ENCODE measurements at regions not wholly inside any gene's neighbourhood (a gene's known extent, or its start where the extent isn't known, plus 50 kb on each side); places are given as distances from the start of the nearest gene placed in this dataset.

- no peaks in the 10 kb centered on the region for H3K79me2 ChIP-seq (ENCODE audit: control insufficient read depth, insufficient read depth, low read length)
- no peak overlapping the region for H2BK15ac ChIP-seq (replicated peaks; ENCODE audit: low read depth)
- H3K36me3 ChIP-seq (ENCODE audit: control insufficient read depth, insufficient read depth, low read length) = no peaks in the 10 kb centered on the region
- H3K23ac ChIP-seq (ENCODE audit: low read length) = no peak overlapping the region
- H4K8ac ChIP-seq (ENCODE audit: low read depth, low read length) = no peak overlapping the region
- no peak overlapping the region for H3K18ac ChIP-seq (ENCODE audit: low read length)
- H2BK5ac ChIP-seq (ENCODE audit: low read length) = no peak overlapping the region
- H3K4me3 ChIP-seq (ENCODE audit: low read length) = no peak overlapping the region
- no peak overlapping the region for H3K27ac ChIP-seq (ENCODE audit: low read depth, low read length)
- no peak for DNase-seq
- no peak overlapping the region for H2BK120ac ChIP-seq (ENCODE audit: low read depth, low read length)
- WGBS (ENCODE audit: extremely low coverage, insufficient coverage, low lambda C conversion rate) = no CpG with 5 or more reads among the region's 3 CpGs
- H2AK5ac ChIP-seq (ENCODE audit: low read length) = no peak overlapping the region
- H3K4me1 ChIP-seq (ENCODE audit: control insufficient read depth, low read depth, low read length) = no peaks in the 10 kb centered on the region
- H3K79me1 ChIP-seq (ENCODE audit: low read length) = no peaks in the 10 kb centered on the region
- no peak overlapping the region for H4K5ac ChIP-seq (ENCODE audit: low read length)
- H3K56ac ChIP-seq (ENCODE audit: low read length) = no peak overlapping the region
- no peaks in the 10 kb centered on the region for H3K27me3 ChIP-seq (ENCODE audit: insufficient read depth, low read length, poor library complexity)
- H3K4ac ChIP-seq (ENCODE audit: low read depth, low read length) = no peak overlapping the region
- no peak overlapping the region for H3K4me2 ChIP-seq (ENCODE audit: low read length)
- no peak overlapping the region for H3K9ac ChIP-seq (ENCODE audit: low read length)
Observed at GRCh38 chr4:131084997-131085396, 1989.0 kb downstream of the C4orf33 start.

- H3K79me2 ChIP-seq (ENCODE audit: control insufficient read depth, insufficient read depth, low read length) = no peaks in the 10 kb centered on the region
- H3K27me3 ChIP-seq (ENCODE audit: insufficient read depth, low read length, poor library complexity) = no peaks in the 10 kb centered on the region
- no peaks in the 10 kb centered on the region for H3K79me1 ChIP-seq (ENCODE audit: low read length)
- H3K56ac ChIP-seq (ENCODE audit: low read length) = no peak overlapping the region
- no peak overlapping the region for H3K4me2 ChIP-seq (ENCODE audit: low read length)
- H3K4me3 ChIP-seq (ENCODE audit: low read length) = no peak overlapping the region
- H3K4ac ChIP-seq (ENCODE audit: low read depth, low read length) = no peak overlapping the region
- H3K9ac ChIP-seq (ENCODE audit: low read length) = no peak overlapping the region
- no peak overlapping the region for H4K5ac ChIP-seq (ENCODE audit: low read length)
- no peak overlapping the region for H3K18ac ChIP-seq (ENCODE audit: low read length)
- H2BK15ac ChIP-seq (replicated peaks; ENCODE audit: low read depth) = no peak overlapping the region
- H3K4me1 ChIP-seq (ENCODE audit: control insufficient read depth, low read depth, low read length) = no peaks in the 10 kb centered on the region
- H2BK5ac ChIP-seq (ENCODE audit: low read length) = no peak overlapping the region
- H2AK5ac ChIP-seq (ENCODE audit: low read length) = no peak overlapping the region
- H3K36me3 ChIP-seq (ENCODE audit: control insufficient read depth, insufficient read depth, low read length) = no peaks in the 10 kb centered on the region
- H4K8ac ChIP-seq (ENCODE audit: low read depth, low read length) = no peak overlapping the region
- DNase-seq = peak; percentile 53
- no peak overlapping the region for H2BK120ac ChIP-seq (ENCODE audit: low read depth, low read length)
- H3K23ac ChIP-seq (ENCODE audit: low read length) = no peak overlapping the region
- no peak overlapping the region for H3K27ac ChIP-seq (ENCODE audit: low read depth, low read length)
Observed at GRCh38 chr4:131091896-131092295, 1995.9 kb downstream of the C4orf33 start.

- no peak overlapping the region for H3K18ac ChIP-seq (ENCODE audit: low read length)
- H3K79me2 ChIP-seq (ENCODE audit: control insufficient read depth, insufficient read depth, low read length) = no peaks in the 10 kb centered on the region
- H4K5ac ChIP-seq (ENCODE audit: low read length) = no peak overlapping the region
- no peak overlapping the region for H2BK120ac ChIP-seq (ENCODE audit: low read depth, low read length)
- H3K56ac ChIP-seq (ENCODE audit: low read length) = no peak overlapping the region
- no peak overlapping the region for H3K4me2 ChIP-seq (ENCODE audit: low read length)
- no peak overlapping the region for H2BK15ac ChIP-seq (replicated peaks; ENCODE audit: low read depth)
- DNase-seq = peak; percentile 43
- no peaks in the 10 kb centered on the region for H3K79me1 ChIP-seq (ENCODE audit: low read length)
- H3K27me3 ChIP-seq (ENCODE audit: insufficient read depth, low read length, poor library complexity) = no peaks in the 10 kb centered on the region
- no peak overlapping the region for H4K8ac ChIP-seq (ENCODE audit: low read depth, low read length)
- H3K23ac ChIP-seq (ENCODE audit: low read length) = no peak overlapping the region
- H3K4me1 ChIP-seq (ENCODE audit: control insufficient read depth, low read depth, low read length) = no peaks in the 10 kb centered on the region
- no peak overlapping the region for H3K9ac ChIP-seq (ENCODE audit: low read length)
- no peak overlapping the region for H3K4me3 ChIP-seq (ENCODE audit: low read length)
- no CpG with 5 or more reads among the region's 2 CpGs for WGBS (ENCODE audit: extremely low coverage, insufficient coverage, low lambda C conversion rate)
- no peak overlapping the region for H3K27ac ChIP-seq (ENCODE audit: low read depth, low read length)
- no peak overlapping the region for H3K4ac ChIP-seq (ENCODE audit: low read depth, low read length)
- H3K36me3 ChIP-seq (ENCODE audit: control insufficient read depth, insufficient read depth, low read length) = no peaks in the 10 kb centered on the region
- H2BK5ac ChIP-seq (ENCODE audit: low read length) = no peak overlapping the region
- no peak overlapping the region for H2AK5ac ChIP-seq (ENCODE audit: low read length)
Observed at GRCh38 chr4:131093303-131093702, 1997.4 kb downstream of the C4orf33 start.

GRCh38 chr4:131098976-131099375 lies 2003.0 kb downstream of the C4orf33 start:
- Histone ChIP-seq H3K4me2 (ENCODE audit: low read length) (no peak overlapping the region), H3K79me2 (ENCODE audit: control insufficient read depth, insufficient read depth, low read length) (no peaks in the 10 kb centered on the region), H3K23ac (ENCODE audit: low read length) (no peak overlapping the region), H3K18ac (ENCODE audit: low read length) (no peak overlapping the region), H3K27me3 (ENCODE audit: insufficient read depth, low read length, poor library complexity) (no peaks in the 10 kb centered on the region), H3K27ac (ENCODE audit: low read depth, low read length) (no peak overlapping the region), H2BK5ac (ENCODE audit: low read length) (no peak overlapping the region), H3K4ac (ENCODE audit: low read depth, low read length) (no peak overlapping the region), H3K79me1 (ENCODE audit: low read length) (no peaks in the 10 kb centered on the region), H3K56ac (ENCODE audit: low read length) (no peak overlapping the region), H3K36me3 (ENCODE audit: control insufficient read depth, insufficient read depth, low read length) (no peaks in the 10 kb centered on the region), H3K4me1 (ENCODE audit: control insufficient read depth, low read depth, low read length) (no peaks in the 10 kb centered on the region), H4K8ac (ENCODE audit: low read depth, low read length) (no peak overlapping the region), H2BK15ac (replicated peaks; ENCODE audit: low read depth) (no peak overlapping the region), H4K5ac (ENCODE audit: low read length) (no peak overlapping the region), H3K4me3 (ENCODE audit: low read length) (no peak overlapping the region), H3K9ac (ENCODE audit: low read length) (no peak overlapping the region), H2AK5ac (ENCODE audit: low read length) (no peak overlapping the region), H2BK120ac (ENCODE audit: low read depth, low read length) (no peak overlapping the region)
- no peak for DNase-seq
- no CpG with 5 or more reads among the region's 5 CpGs for WGBS (ENCODE audit: extremely low coverage, insufficient coverage, low lambda C conversion rate)

GRCh38 chr4:131113273-131113672 lies 2017.3 kb downstream of the C4orf33 start:
- no peak overlapping the region for H3K18ac ChIP-seq (ENCODE audit: low read length)
- no peak overlapping the region for H3K4me2 ChIP-seq (ENCODE audit: low read length)
- H3K9ac ChIP-seq (ENCODE audit: low read length) = no peak overlapping the region
- no peaks in the 10 kb centered on the region for H3K27me3 ChIP-seq (ENCODE audit: insufficient read depth, low read length, poor library complexity)
- H3K23ac ChIP-seq (ENCODE audit: low read length) = no peak overlapping the region
- H2BK5ac ChIP-seq (ENCODE audit: low read length) = no peak overlapping the region
- no peak overlapping the region for H4K8ac ChIP-seq (ENCODE audit: low read depth, low read length)
- H2BK15ac ChIP-seq (replicated peaks; ENCODE audit: low read depth) = no peak overlapping the region
- no peaks in the 10 kb centered on the region for H3K4me1 ChIP-seq (ENCODE audit: control insufficient read depth, low read depth, low read length)
- H4K5ac ChIP-seq (ENCODE audit: low read length) = no peak overlapping the region
- 100% methylated on average over 2 of the region's 3 CpGs for WGBS (ENCODE audit: extremely low coverage, insufficient coverage, low lambda C conversion rate)
- no peak overlapping the region for H3K4ac ChIP-seq (ENCODE audit: low read depth, low read length)
- no peaks in the 10 kb centered on the region for H3K79me1 ChIP-seq (ENCODE audit: low read length)
- no peak overlapping the region for H2AK5ac ChIP-seq (ENCODE audit: low read length)
- no peaks in the 10 kb centered on the region for H3K36me3 ChIP-seq (ENCODE audit: control insufficient read depth, insufficient read depth, low read length)
- no peak for DNase-seq
- no peak overlapping the region for H3K27ac ChIP-seq (ENCODE audit: low read depth, low read length)
- no peaks in the 10 kb centered on the region for H3K79me2 ChIP-seq (ENCODE audit: control insufficient read depth, insufficient read depth, low read length)
- H2BK120ac ChIP-seq (ENCODE audit: low read depth, low read length) = no peak overlapping the region
- H3K4me3 ChIP-seq (ENCODE audit: low read length) = no peak overlapping the region
- H3K56ac ChIP-seq (ENCODE audit: low read length) = no peak overlapping the region

GRCh38 chr4:131113704-131114103 lies 2017.8 kb downstream of the C4orf33 start:
- Histone ChIP-seq H3K23ac (ENCODE audit: low read length) (no peak overlapping the region), H3K4me2 (ENCODE audit: low read length) (no peak overlapping the region), H4K5ac (ENCODE audit: low read length) (no peak overlapping the region), H3K4me3 (ENCODE audit: low read length) (no peak overlapping the region), H4K8ac (ENCODE audit: low read depth, low read length) (no peak overlapping the region), H3K9ac (ENCODE audit: low read length) (no peak overlapping the region), H3K18ac (ENCODE audit: low read length) (no peak overlapping the region), H3K27me3 (ENCODE audit: insufficient read depth, low read length, poor library complexity) (no peaks in the 10 kb centered on the region), H3K79me1 (ENCODE audit: low read length) (no peaks in the 10 kb centered on the region), H3K4me1 (ENCODE audit: control insufficient read depth, low read depth, low read length) (no peaks in the 10 kb centered on the region), H3K56ac (ENCODE audit: low read length) (no peak overlapping the region), H3K79me2 (ENCODE audit: control insufficient read depth, insufficient read depth, low read length) (no peaks in the 10 kb centered on the region), H2BK120ac (ENCODE audit: low read depth, low read length) (no peak overlapping the region), H3K36me3 (ENCODE audit: control insufficient read depth, insufficient read depth, low read length) (no peaks in the 10 kb centered on the region), H2AK5ac (ENCODE audit: low read length) (no peak overlapping the region), H2BK5ac (ENCODE audit: low read length) (no peak overlapping the region), H3K27ac (ENCODE audit: low read depth, low read length) (no peak overlapping the region), H3K4ac (ENCODE audit: low read depth, low read length) (no peak overlapping the region), H2BK15ac (replicated peaks; ENCODE audit: low read depth) (no peak overlapping the region)
- DNase-seq = no peak
- 100% methylated on average over 1 of the region's 2 CpGs for WGBS (ENCODE audit: extremely low coverage, insufficient coverage, low lambda C conversion rate)
